GM23248 (cell line): ENCODE measurements at regions not wholly inside any gene's neighbourhood (a gene's known extent, or its start where the extent isn't known, plus 50 kb on each side); places are given as distances from the start of the nearest gene placed in this dataset.

Experiments
- EZH2 ChIP-seq: fragments of 200-600 bp; sonication (generic); IDR thresholded peaks from 2 replicates; pipeline ENCODE4 v1.6.1; 2018; ENCODE audit warnings: antibody characterized with exemption, mild to moderate bottlenecking; ENCODE audit not compliant: insufficient read depth, poor library complexity, severe bottlenecking
- EZH2phosphoT487 ChIP-seq: fragments of 200-600 bp; sonication (generic); IDR thresholded peaks from 2 replicates; pipeline ENCODE4 v1.6.1; 2018; ENCODE audit warnings: antibody characterized with exemption, moderate library complexity, mild to moderate bottlenecking, low read depth; ENCODE audit not compliant: insufficient read depth

- TF ChIP-seq EZH2phosphoT487 (no peak), EZH2 (no peak)
Observed at GRCh38 chr2:191526536-191526935, 151.4 kb upstream of the NABP1 start.
